HG02884 (cell line): ENCODE measurements at regions not wholly inside any gene's neighbourhood (a gene's known extent, or its start where the extent isn't known, plus 50 kb on each side); places are given as distances from the start of the nearest gene placed in this dataset.

Source experiments
- ATAC-seq: cut with Tn5 transposase; IDR thresholded peaks from one replicate; pipeline ENCODE4 v1.9.1; 2021; ENCODE audit warnings: mild to moderate bottlenecking, moderate library complexity; ENCODE audit not compliant: unreplicated experiment

DNA sequence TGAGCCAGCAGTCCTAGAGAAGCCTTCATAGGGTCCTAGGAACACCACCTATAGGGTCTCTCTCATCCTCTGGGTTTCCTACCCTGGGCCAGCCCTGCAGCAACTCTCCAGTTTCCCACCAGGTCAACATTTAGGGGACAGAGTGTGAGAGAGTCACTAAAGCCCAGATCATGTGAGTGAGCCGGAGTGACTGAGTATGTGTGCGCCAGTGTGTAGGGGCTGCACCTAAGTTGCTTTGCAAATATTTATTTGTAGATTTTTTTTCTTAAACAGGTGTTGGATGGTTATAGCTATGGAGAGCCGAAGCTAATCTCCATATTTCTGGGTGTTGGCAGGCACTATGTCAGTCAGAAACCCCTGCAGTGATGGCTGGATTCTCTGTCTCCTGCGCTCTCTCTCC lies 232.5 kb upstream of the NCAM1 start:
- no peak for ATAC-seq

GRCh38 chr11:112730591-112730990 lies 230.6 kb upstream of the NCAM1 start:
- no peak for ATAC-seq

DNA sequence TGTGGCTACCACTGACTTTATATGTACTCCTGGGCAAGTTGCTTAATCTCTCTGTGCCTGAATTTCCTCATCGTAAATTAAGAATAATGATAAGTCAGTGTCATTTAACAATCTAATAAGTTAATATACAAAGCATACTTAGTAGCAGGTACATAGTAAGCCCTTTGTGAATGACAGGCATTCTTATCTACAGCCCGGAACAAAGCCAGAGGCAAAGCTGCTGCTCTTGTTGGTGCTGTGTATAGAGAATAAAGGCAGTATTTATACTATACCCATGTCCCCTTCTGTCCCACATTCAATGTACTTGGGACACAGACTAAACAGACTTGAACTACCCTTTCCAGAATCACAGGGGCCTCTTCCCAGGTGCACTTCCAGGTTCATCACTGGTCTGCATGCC lies 229.7 kb upstream of the NCAM1 start:
- ATAC-seq, result no peak

DNA sequence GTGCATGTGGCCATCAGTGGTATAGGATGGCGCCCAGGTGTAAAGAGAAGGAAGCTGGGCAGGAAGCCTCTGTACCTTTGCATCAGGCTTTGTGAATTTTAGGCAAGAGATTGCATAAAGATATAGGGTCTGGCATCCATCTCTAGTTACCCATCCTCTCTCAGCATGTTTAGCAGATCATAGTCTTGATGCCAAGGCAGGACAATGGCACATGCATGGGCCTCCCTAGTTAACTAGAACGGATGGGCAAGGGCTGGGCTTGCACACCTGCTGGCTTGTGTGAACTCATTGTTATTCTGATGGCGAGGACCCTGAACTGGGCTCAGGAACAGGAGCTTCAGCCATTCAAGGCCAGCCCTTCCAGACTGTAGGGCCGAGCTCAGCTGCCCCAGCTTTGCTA lies 229.2 kb upstream of the NCAM1 start:
- ATAC-seq, result no peak

DNA sequence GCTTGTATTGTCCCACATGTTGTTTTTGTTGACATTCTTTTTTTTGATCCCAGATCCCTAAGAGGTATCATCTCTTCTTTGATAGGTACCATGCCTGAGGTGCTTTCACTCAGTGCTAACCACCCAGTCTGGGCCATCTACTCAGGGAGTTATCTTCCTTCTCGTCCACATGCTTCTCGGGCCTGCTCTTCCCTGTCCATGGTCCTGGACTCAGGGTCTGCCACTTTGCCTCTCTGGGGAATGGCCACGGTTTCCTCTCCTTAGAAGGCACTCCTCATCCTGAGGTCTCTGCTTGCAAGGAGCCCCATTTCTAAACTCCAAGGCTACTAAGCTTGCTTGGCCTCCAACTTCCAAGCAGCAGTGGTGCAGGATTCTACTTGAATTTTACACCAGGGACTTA lies 227.0 kb upstream of the NCAM1 start:
- no peak for ATAC-seq

DNA sequence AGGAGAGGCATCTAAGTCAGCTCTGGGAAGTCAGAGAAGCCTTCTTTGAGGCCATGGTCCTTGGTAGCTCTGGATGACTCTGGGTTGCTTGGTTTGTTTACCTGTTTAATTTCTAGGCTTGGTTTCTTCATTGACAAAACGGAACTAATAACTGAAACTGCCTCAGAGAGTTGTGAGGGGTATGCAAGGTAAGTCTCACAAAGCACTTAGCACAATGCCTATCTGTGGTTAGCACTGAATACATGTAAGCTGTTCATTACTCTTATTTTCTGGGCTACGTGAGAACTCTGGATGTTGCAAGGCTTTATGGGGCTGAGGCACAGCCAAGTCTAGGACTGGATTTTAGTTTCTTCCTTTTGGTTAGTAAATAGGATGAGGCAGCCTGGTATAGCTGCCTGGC lies 225.8 kb upstream of the NCAM1 start:
- ATAC-seq, result no peak

DNA sequence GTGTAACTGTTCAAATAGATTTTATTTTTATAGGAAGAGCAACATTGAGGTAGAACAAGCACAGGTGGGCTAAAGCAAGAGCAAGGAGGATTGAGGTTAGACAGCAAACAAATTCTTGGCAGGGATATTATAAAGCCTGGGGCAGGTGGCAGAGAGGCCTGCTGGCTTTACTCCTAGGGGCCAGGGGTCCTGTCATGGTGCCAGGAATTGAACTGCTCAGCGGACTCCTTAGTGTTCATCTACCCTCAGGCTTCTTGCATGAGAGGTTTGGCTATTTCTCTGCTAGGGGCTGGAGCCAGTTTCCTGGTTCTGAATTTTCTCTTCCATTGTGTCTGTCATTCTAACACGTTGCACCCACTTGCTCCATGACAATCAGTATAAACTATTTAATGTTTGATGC lies 217.2 kb upstream of the NCAM1 start:
- no peak for ATAC-seq

- ATAC-seq, result no peak
Observed at GRCh38 chr11:112745973-112746372, 215.2 kb upstream of the NCAM1 start.

DNA sequence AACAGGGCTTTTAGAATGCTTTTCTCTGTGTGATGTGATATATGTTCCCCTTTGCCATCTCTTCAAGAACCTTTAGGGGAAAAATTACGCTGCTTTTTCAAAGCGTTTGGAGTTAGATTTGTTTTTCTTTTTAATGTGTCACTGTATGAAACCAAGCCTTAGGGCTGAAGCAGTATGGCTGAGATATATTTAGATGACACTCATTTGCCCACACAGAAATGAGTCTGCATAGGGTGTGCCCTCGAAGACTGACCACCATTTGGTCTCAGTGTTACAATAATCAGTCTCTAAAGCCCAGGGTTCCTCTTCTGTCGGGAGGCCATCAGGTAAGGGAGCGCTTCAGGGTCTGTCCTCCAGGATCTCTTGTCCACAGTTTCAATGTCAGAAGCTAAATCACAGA lies 213.0 kb upstream of the NCAM1 start:
- no peak for ATAC-seq

- no peak for ATAC-seq
Observed at GRCh38 chr11:112748713-112749543, 212.3 kb upstream of the NCAM1 start.

- no peak for ATAC-seq
Observed at GRCh38 chr11:112751329-112751728, 209.9 kb upstream of the NCAM1 start.

GRCh38 chr11:112751772-112752171 lies 209.4 kb upstream of the NCAM1 start:
- ATAC-seq, result no peak

DNA sequence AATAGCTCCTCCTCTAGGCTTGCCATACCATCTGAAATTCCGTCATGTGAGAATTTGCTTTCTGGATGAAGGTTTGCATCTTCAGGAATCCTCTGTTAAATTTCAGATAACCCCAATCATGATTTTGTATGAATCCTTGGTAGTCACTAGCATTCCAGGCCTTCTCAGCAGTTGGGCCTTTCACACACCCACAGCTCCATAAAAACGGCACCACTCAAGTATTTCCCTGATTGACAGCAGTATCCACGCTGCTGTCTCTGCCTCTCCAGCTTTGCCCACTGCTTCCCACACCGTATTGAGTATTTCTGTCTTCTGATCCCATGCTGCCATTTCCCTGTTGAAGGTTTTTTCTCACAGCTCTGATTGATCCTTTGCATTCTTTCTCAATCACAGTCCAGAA lies 208.7 kb upstream of the NCAM1 start:
- ATAC-seq, result no peak

GRCh38 chr11:112753706-112754105 lies 207.5 kb upstream of the NCAM1 start:
- ATAC-seq, result no peak

DNA sequence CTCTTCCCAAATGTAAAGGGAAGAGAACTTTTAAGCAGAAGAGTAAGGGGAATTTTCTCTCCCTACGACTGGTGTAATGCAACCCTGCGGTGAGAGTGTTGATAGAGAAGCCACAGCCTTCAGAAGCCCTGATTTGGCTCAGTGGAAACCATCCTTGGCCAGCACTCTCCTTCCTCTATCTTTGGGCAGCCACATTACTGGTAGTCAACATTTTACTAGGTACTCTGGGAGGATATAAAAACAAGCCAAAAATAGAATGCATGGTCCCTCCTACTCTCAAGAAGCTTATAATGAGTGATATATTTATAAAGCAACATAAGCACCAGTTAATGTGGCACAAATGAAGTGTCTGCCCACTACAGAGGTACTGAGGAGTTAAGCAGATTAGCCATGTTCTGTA lies 201.8 kb upstream of the NCAM1 start:
- no peak for ATAC-seq

- ATAC-seq, result no peak
Observed at GRCh38 chr11:112760396-112761059, 200.7 kb upstream of the NCAM1 start.

DNA sequence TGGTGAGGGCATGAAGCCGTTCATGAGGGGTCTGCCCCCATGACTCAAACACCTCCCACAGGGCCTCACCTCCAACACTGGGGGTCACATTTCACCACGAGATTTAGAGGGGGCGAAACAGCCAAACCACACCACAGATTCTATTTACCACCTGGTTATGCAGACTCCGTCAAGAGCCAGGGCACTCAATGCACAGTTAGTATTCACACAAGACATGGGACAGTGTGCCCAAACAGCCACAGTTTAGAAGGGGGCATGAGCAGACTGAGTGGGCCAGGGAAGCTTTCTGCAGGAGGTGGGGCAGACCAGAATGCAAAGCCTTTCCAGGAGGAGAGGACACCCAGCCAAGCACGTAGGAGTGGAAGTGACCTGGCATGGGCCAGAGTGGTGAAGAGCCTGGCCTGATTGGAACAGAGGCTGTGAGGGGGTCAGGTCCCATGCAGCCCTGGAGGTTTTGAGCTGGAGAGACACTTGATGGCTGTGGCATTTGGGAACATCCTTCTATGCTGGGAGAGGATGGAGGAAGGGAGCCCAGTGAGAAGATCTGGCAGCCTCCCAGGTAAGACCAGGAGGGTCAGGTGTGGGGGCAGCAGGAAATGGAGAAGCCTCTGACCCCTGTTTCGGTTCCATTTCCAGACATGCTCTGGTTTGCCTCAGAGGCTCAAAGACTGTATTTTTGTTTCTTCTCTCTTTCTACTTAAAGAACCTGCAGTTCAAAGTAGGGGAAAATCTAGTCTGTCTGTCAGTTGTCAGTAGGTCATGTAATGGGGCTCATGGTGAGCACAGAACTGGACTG lies 199.1 kb upstream of the NCAM1 start:
- ATAC-seq, result no peak

GRCh38 chr11:112762707-112763090 lies 198.5 kb upstream of the NCAM1 start:
- no peak for ATAC-seq

- no peak for ATAC-seq
Observed at GRCh38 chr11:112765337-112765736, 195.9 kb upstream of the NCAM1 start.

- no peak for ATAC-seq
Observed at GRCh38 chr11:112769170-112769569, 192.1 kb upstream of the NCAM1 start.

- no peak for ATAC-seq
Observed at GRCh38 chr11:112769584-112769983, 191.6 kb upstream of the NCAM1 start.

DNA sequence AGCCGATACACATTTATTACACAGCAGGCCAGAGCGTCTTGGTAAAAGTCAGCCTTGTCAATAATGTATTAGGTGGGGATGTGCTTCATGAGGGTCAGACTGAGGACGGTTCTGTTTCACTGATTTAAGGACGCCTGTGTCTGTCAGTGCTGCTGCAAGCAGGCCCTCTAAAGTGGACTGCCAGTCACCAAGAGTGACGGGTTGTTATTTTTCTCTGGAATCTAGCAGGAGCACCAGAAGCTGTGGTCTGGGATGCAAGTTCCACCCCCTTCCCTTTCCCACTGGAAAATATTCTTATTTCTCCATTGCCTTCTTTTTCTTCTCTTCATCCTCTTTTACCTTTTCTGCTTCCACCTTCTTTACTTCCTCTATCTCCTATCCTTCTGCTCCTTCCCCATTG lies 191.2 kb upstream of the NCAM1 start:
- no peak for ATAC-seq
